ENCODE measurements at regions not wholly inside any gene's neighbourhood (a gene's known extent, or its start where the extent isn't known, plus 50 kb on each side); places are given as distances from the start of the nearest gene placed in this dataset.

- H3K27ac Mint-ChIP-seq: no peak overlapping the region
- no peak overlapping the region for H3K9ac ChIP-seq (ENCODE audit: insufficient read depth, low read length, poor library complexity, severe bottlenecking)
- no peaks in the 10 kb centered on the region for H3K4me1 ChIP-seq (ENCODE audit: control insufficient read depth in 1 of 2, insufficient read depth in 2 of 2, low read length in 2 of 2)
- DNase-seq: no peak
- no peaks in the 10 kb centered on the region for H3K36me3 Mint-ChIP-seq
- peaks cover 0 to 11% of the 10 kb centered on the region in 2 donors for H3K9me3 ChIP-seq (replicated peaks in 1 of 2; ENCODE audit: control insufficient read depth in 1 of 2, insufficient read depth in 1 of 2, low read length in 2 of 2)
- no peak for TF ChIP-seq CTCF (IDR thresholded peaks at IDR 0.05)
- no peaks in the 10 kb centered on the region for H4K20me1 ChIP-seq (ENCODE audit: insufficient read depth, low read length)
- 80% methylated on average over 1 of the region's 1 CpG for WGBS (ENCODE audit: insufficient coverage)
- H3K27me3 ChIP-seq (ENCODE audit: control insufficient read depth in 2 of 2, insufficient read depth in 2 of 2, low read length in 2 of 2): no peaks in the 10 kb centered on the region
- H3K4me1 Mint-ChIP-seq: no peaks in the 10 kb centered on the region
- H3K27me3 Mint-ChIP-seq (ENCODE audit: low read depth in 3 of 3): peaks cover 0 to 3% (median 0%) of the 10 kb centered on the region in 3 donors
- no peak overlapping the region for H3K4me3 ChIP-seq (replicated peaks in 1 of 3; ENCODE audit: low read depth in 2 of 3, low read length in 3 of 3)
- intact Hi-C loops (cut with micrococcal nuclease): no loop called here
- H2AFZ ChIP-seq (ENCODE audit: insufficient read depth, low read depth, low read length, poor library complexity, severe bottlenecking): no peak overlapping the region
- no peaks in the 10 kb centered on the region for H3K36me3 ChIP-seq (replicated peaks in 1 of 2; ENCODE audit: control insufficient read depth in 1 of 2, insufficient read depth in 2 of 2, low read length in 2 of 2)
- H3K4me2 ChIP-seq (replicated peaks; ENCODE audit: extremely low read depth, low read length, poor library complexity, severe bottlenecking): no peak overlapping the region
- H3K9me3 Mint-ChIP-seq: peaks cover 6 to 22% (median 17%) of the 10 kb centered on the region in 7 donors
- no peak overlapping the region for H3K4me3 Mint-ChIP-seq
- no peak overlapping the region for H3K27ac ChIP-seq (ENCODE audit: low read depth in 1 of 2, low read length in 2 of 2)
- no peaks in the 10 kb centered on the region for H3K79me2 ChIP-seq (ENCODE audit: insufficient read depth, low read length)
These were observed 310.1 kb upstream of the ADGRL2 start for GRCh38 chr1:81490614-81491013.

GRCh38 chr1:81489372-81489934 is 311.3 kb upstream of the ADGRL2 start:
- Histone ChIP-seq H3K4me3 (replicated peaks in 1 of 3; ENCODE audit: low read depth in 2 of 3, low read length in 3 of 3) (no peak overlapping the region), H3K9ac (ENCODE audit: insufficient read depth, low read length, poor library complexity, severe bottlenecking) (no peak overlapping the region), H4K20me1 (ENCODE audit: insufficient read depth, low read length) (no peaks in the 10 kb centered on the region), H3K4me2 (replicated peaks; ENCODE audit: extremely low read depth, low read length, poor library complexity, severe bottlenecking) (no peak overlapping the region), H3K4me1 (ENCODE audit: control insufficient read depth in 1 of 2, insufficient read depth in 2 of 2, low read length in 2 of 2) (no peaks in the 10 kb centered on the region), H3K79me2 (ENCODE audit: insufficient read depth, low read length) (no peaks in the 10 kb centered on the region), H2AFZ (ENCODE audit: insufficient read depth, low read depth, low read length, poor library complexity, severe bottlenecking) (no peak overlapping the region), H3K27me3 (ENCODE audit: control insufficient read depth in 2 of 2, insufficient read depth in 2 of 2, low read length in 2 of 2) (no peaks in the 10 kb centered on the region), H3K36me3 (replicated peaks in 1 of 2; ENCODE audit: control insufficient read depth in 1 of 2, insufficient read depth in 2 of 2, low read length in 2 of 2) (no peaks in the 10 kb centered on the region), H3K9me3 (replicated peaks in 1 of 2; ENCODE audit: control insufficient read depth in 1 of 2, insufficient read depth in 1 of 2, low read length in 2 of 2) (peaks cover 0 to 11% of the 10 kb centered on the region in 2 donors), H3K27ac (ENCODE audit: low read depth in 1 of 2, low read length in 2 of 2) (no peak overlapping the region)
- Mint-ChIP-seq H3K9me3 (peaks cover 6 to 22% (median 17%) of the 10 kb centered on the region in 7 donors), H3K36me3 (no peaks in the 10 kb centered on the region), H3K27ac (no peak overlapping the region), H3K27me3 (ENCODE audit: low read depth in 3 of 3) (peaks cover 0 to 3% (median 0%) of the 10 kb centered on the region in 3 donors), H3K4me3 (no peak overlapping the region), H3K4me1 (no peaks in the 10 kb centered on the region)
- intact Hi-C loops (cut with micrococcal nuclease): no loop called here
- DNase-seq: no peak
- no CpG with 5 or more reads among the region's 1 CpG for WGBS (ENCODE audit: insufficient coverage)
- TF ChIP-seq CTCF (IDR thresholded peaks at IDR 0.05): no peak
